ENCODE measurements at regions not wholly inside any gene's neighbourhood (a gene's known extent, or its start where the extent isn't known, plus 50 kb on each side); places are given as distances from the start of the nearest gene placed in this dataset.

- no peak for TF ChIP-seq CTCF (IDR thresholded peaks at IDR 0.05)
- no peak for TF ChIP-seq POLR2AphosphoS5 (IDR thresholded peaks at IDR 0.05; ENCODE audit: low read depth, low read length)
- no peak for TF ChIP-seq REST (IDR thresholded peaks at IDR 0.05; ENCODE audit: insufficient read depth in 1 of 2, low read depth in 2 of 2, low read length in 1 of 2)
- TF ChIP-seq SIN3A (IDR thresholded peaks at IDR 0.05; ENCODE audit: borderline replicate concordance, insufficient read depth, low read depth, low read length): no peak
These were observed 602.2 kb downstream of the DSC3 start for GRCh38 chr18:30440351-30440750.

Measured in Panc1 (cell line).